Neural cell (in vitro differentiated cells): ENCODE measurements at regions not wholly inside any gene's neighbourhood (a gene's known extent, or its start where the extent isn't known, plus 50 kb on each side); places are given as distances from the start of the nearest gene placed in this dataset.

ENCODE experiments used
- EP300 ChIP-seq: fragments of 450-650 bp; conservative IDR thresholded peaks from 2 replicates; pipeline ENCODE4 v1.6.1; 2014; ENCODE audit warnings: antibody characterized with exemption, mild to moderate bottlenecking, moderate library complexity; ENCODE audit not compliant: poor library complexity, severe bottlenecking
- EZH2 ChIP-seq: fragments of 200-600, 300-800 bp; shearing (Covaris generic), sonication (generic); IDR thresholded peaks from 2 replicates; pipeline ENCODE4 v1.6.1; 2014; ENCODE audit warnings: antibody characterized with exemption, low read length, borderline replicate concordance, mild to moderate bottlenecking; ENCODE audit not compliant: insufficient read depth, poor library complexity, severe bottlenecking
- MXI1 ChIP-seq: fragments of 450-650 bp; conservative IDR thresholded peaks from 2 replicates; pipeline ENCODE4 v1.6.1; 2014; ENCODE audit warnings: antibody characterized with exemption, mild to moderate bottlenecking; ENCODE audit not compliant: poor library complexity, severe bottlenecking
- POLR2AphosphoS5 ChIP-seq: IDR thresholded peaks from 2 replicates; pipeline ENCODE4 v1.6.1; 2012
- RAD21 ChIP-seq: fragments of 450-650 bp; conservative IDR thresholded peaks from 2 replicates; pipeline ENCODE4 v1.6.1; 2014; ENCODE audit warnings: antibody characterized with exemption, mild to moderate bottlenecking, moderate library complexity
- SMC3 ChIP-seq: fragments of 450-650 bp; conservative IDR thresholded peaks from 2 replicates; pipeline ENCODE4 v1.6.1; 2014; ENCODE audit warnings: antibody characterized with exemption, mild to moderate bottlenecking, moderate library complexity; ENCODE audit not compliant: poor library complexity
- TAF1 ChIP-seq: IDR thresholded peaks from 2 replicates; pipeline ENCODE4 v1.6.1; 2012; ENCODE audit warnings: low read depth
- TF ChIP-seq, protein P1 (sequence below): fragments of 450-650 bp; IDR thresholded peaks from 2 replicates; pipeline ENCODE4 v1.5.1; 2014; ENCODE audit warnings: antibody characterized with exemption, mild to moderate bottlenecking, moderate library complexity; ENCODE audit not compliant: poor library complexity, severe bottlenecking
- TF ChIP-seq, protein P2 (sequence below): IDR thresholded peaks from 2 replicates; pipeline ENCODE4 v1.6.1; 2012; ENCODE audit warnings: borderline replicate concordance

DNA sequence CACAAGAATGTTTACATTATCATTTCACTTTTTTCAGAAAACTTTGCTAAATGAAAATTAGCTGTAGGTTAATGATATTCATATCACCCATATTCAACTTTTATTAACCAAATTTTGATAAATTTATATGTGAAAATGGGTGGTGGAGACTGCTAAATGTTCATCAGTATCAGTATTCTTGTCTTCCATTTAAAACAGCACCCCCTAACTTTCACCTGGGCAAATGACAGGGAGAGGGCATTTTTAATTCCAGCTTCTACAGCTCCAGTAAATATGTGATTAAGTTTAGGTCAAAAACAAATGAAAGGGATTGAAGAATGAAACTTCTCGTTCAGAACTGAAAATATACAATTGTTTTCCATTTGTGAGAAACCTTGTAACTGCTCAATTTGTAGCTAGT lies 722.2 kb downstream of the KCNT2 start:
- TF ChIP-seq, protein P1, sequence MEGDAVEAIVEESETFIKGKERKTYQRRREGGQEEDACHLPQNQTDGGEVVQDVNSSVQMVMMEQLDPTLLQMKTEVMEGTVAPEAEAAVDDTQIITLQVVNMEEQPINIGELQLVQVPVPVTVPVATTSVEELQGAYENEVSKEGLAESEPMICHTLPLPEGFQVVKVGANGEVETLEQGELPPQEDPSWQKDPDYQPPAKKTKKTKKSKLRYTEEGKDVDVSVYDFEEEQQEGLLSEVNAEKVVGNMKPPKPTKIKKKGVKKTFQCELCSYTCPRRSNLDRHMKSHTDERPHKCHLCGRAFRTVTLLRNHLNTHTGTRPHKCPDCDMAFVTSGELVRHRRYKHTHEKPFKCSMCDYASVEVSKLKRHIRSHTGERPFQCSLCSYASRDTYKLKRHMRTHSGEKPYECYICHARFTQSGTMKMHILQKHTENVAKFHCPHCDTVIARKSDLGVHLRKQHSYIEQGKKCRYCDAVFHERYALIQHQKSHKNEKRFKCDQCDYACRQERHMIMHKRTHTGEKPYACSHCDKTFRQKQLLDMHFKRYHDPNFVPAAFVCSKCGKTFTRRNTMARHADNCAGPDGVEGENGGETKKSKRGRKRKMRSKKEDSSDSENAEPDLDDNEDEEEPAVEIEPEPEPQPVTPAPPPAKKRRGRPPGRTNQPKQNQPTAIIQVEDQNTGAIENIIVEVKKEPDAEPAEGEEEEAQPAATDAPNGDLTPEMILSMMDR, result no peak
- TF ChIP-seq RAD21 (no peak), EP300 (no peak), MXI1 (no peak), SMC3 (no peak), POLR2AphosphoS5 (no peak), EZH2 (no peak), TAF1 (no peak)
- TF ChIP-seq, protein P2, sequence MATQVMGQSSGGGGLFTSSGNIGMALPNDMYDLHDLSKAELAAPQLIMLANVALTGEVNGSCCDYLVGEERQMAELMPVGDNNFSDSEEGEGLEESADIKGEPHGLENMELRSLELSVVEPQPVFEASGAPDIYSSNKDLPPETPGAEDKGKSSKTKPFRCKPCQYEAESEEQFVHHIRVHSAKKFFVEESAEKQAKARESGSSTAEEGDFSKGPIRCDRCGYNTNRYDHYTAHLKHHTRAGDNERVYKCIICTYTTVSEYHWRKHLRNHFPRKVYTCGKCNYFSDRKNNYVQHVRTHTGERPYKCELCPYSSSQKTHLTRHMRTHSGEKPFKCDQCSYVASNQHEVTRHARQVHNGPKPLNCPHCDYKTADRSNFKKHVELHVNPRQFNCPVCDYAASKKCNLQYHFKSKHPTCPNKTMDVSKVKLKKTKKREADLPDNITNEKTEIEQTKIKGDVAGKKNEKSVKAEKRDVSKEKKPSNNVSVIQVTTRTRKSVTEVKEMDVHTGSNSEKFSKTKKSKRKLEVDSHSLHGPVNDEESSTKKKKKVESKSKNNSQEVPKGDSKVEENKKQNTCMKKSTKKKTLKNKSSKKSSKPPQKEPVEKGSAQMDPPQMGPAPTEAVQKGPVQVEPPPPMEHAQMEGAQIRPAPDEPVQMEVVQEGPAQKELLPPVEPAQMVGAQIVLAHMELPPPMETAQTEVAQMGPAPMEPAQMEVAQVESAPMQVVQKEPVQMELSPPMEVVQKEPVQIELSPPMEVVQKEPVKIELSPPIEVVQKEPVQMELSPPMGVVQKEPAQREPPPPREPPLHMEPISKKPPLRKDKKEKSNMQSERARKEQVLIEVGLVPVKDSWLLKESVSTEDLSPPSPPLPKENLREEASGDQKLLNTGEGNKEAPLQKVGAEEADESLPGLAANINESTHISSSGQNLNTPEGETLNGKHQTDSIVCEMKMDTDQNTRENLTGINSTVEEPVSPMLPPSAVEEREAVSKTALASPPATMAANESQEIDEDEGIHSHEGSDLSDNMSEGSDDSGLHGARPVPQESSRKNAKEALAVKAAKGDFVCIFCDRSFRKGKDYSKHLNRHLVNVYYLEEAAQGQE, result no peak
